Liver (tissue), 8 donors: ENCODE measurements at regions not wholly inside any gene's neighbourhood (a gene's known extent, or its start where the extent isn't known, plus 50 kb on each side); places are given as distances from the start of the nearest gene placed in this dataset.
"Not testable (repeated sequence)": the region's sequence is repeated elsewhere in the genome, so short reads cannot be mapped to it uniquely, and the experiment has no call there.

Experiments used
- DNase-seq: peaks from one replicate; pipeline ENCODE4 v3.0.0-alpha.2; 2017; ENCODE audit warnings: low spot score
- H3K27ac ChIP-seq, 2 donors: one replicate each; pipeline ENCODE4 v1.7.0; 2013; ENCODE audit warnings: inconsistent platforms in 2 of 2, low read length in 2 of 2, control low read depth in 1 of 2, low read depth in 1 of 2, mild to moderate bottlenecking in 1 of 2
- H3K27me3 ChIP-seq, 4 donors: one replicate each; pipeline versions ENCODE4 v1.6.1 to v1.7.0; 2013; ENCODE audit warnings: low read length in 3 of 4, inconsistent platforms in 1 of 4, mild to moderate bottlenecking in 1 of 4, moderate library complexity in 1 of 4; ENCODE audit not compliant: control insufficient read depth in 4 of 4, insufficient read depth in 4 of 4
- H3K36me3 ChIP-seq, 4 donors: one replicate each; pipeline versions ENCODE4 v1.6.1 to v1.7.0; 2013; ENCODE audit warnings: low read length in 3 of 4, mild to moderate bottlenecking in 3 of 4, low read depth in 1 of 4, moderate library complexity in 1 of 4; ENCODE audit not compliant: control insufficient read depth in 4 of 4, insufficient read depth in 3 of 4
- H3K4me1 ChIP-seq, 4 donors: one replicate each; pipeline versions ENCODE4 v1.6.1 to v1.7.0; 2013; ENCODE audit warnings: low read length in 3 of 4, mild to moderate bottlenecking in 3 of 4, moderate library complexity in 1 of 4; ENCODE audit not compliant: control insufficient read depth in 4 of 4, insufficient read depth in 4 of 4
- H3K4me3 ChIP-seq, 3 donors: one replicate each; pipeline versions ENCODE4 v1.6.1 to v1.7.0; 2013; ENCODE audit warnings: low read length in 3 of 3, control low read depth in 1 of 3, low read depth in 1 of 3, mild to moderate bottlenecking in 1 of 3
- H3K9ac ChIP-seq, 2 donors: one replicate each; pipeline ENCODE4 v1.7.0; 2013; ENCODE audit warnings: low read length in 2 of 2, mild to moderate bottlenecking in 2 of 2, moderate library complexity in 2 of 2, control low read depth in 1 of 2, low read depth in 1 of 2
- H3K9me3 ChIP-seq, 4 donors: one replicate each; pipeline versions ENCODE4 v1.6.1 to v1.7.0; 2013; ENCODE audit warnings: low read length in 3 of 4; ENCODE audit not compliant: control insufficient read depth in 4 of 4
- EGR1 ChIP-seq, 2 donors: IDR thresholded peaks; 2 replicates each; pipeline ENCODE4 v1.6.1; 2016 to 2018; ENCODE audit warnings: antibody characterized with exemption in 2 of 2, low read depth in 2 of 2
- FOXA1 ChIP-seq: IDR thresholded peaks from 2 replicates; pipeline ENCODE4 v1.6.1; 2016; ENCODE audit warnings: antibody characterized with exemption
- FOXA2 ChIP-seq: IDR thresholded peaks from 2 replicates; pipeline ENCODE4 v1.6.1; 2016; ENCODE audit warnings: antibody characterized with exemption
- GABPA ChIP-seq, 2 donors: IDR thresholded peaks in 1 of 2; conservative IDR thresholded peaks in 1 of 2; 2 replicates each; pipeline ENCODE4 v1.6.1; 2016; ENCODE audit warnings: antibody characterized with exemption in 2 of 2, mild to moderate bottlenecking in 1 of 2, moderate library complexity in 1 of 2
- HNF4A ChIP-seq, 2 donors: conservative IDR thresholded peaks; 2 replicates each; pipeline ENCODE4 v1.6.1; 2016; ENCODE audit warnings: antibody characterized with exemption in 2 of 2, mild to moderate bottlenecking in 2 of 2
- JUND ChIP-seq, 2 donors: IDR thresholded peaks; 2 replicates each; pipeline ENCODE4 v1.6.1; 2016; ENCODE audit warnings: antibody characterized with exemption in 2 of 2
- NR2F2 ChIP-seq: IDR thresholded peaks from 2 replicates; pipeline ENCODE4 v1.6.1; 2016; ENCODE audit warnings: antibody characterized with exemption
- RAD21 ChIP-seq, 2 donors: IDR thresholded peaks; 2 replicates each; pipeline ENCODE4 v1.6.1; 2016; ENCODE audit warnings: antibody characterized with exemption in 2 of 2, mild to moderate bottlenecking in 2 of 2
- RXRA ChIP-seq, 2 donors: IDR thresholded peaks; 2 replicates each; pipeline ENCODE4 v1.6.1; 2017 to 2018; ENCODE audit warnings: antibody characterized with exemption in 2 of 2, mild to moderate bottlenecking in 1 of 2
- SP1 ChIP-seq: IDR thresholded peaks from 2 replicates; pipeline ENCODE4 v1.6.1; 2018; ENCODE audit warnings: antibody characterized with exemption, mild to moderate bottlenecking
- TAF1 ChIP-seq: conservative IDR thresholded peaks from 2 replicates; pipeline ENCODE4 v1.6.1; 2016; ENCODE audit warnings: antibody characterized with exemption, mild to moderate bottlenecking
- YY1 ChIP-seq: IDR thresholded peaks from 2 replicates; pipeline ENCODE4 v1.6.1; 2016; ENCODE audit warnings: antibody characterized with exemption, mild to moderate bottlenecking
- WGBS: extraction: QIAGEN DNeasy Blood & Tissue Kit; methylation state at CpG from one replicate; pipeline ENCODE4 v1.1.7; 2013; 5-methylcytosine and 5-hydroxymethylcytosine counted together
- TF ChIP-seq, protein P1 (sequence below): IDR thresholded peaks from 2 replicates; pipeline ENCODE4 v1.6.1; 2016; ENCODE audit warnings: antibody characterized with exemption, mild to moderate bottlenecking
- TF ChIP-seq, protein P2 (sequence below): fragments of 150-350 bp; IDR thresholded peaks from 2 replicates; pipeline ENCODE4 v1.5.1; 2017; ENCODE audit warnings: improper control_type of control experiment, low read depth, low read length; ENCODE audit not compliant: missing input control
- TF ChIP-seq, protein P3 (sequence below): IDR thresholded peaks from 2 replicates; pipeline ENCODE4 v1.6.1; 2016; ENCODE audit warnings: antibody characterized with exemption
- TF ChIP-seq, protein P4 (sequence below): IDR thresholded peaks from 2 replicates; pipeline ENCODE4 v1.6.1; 2016; ENCODE audit warnings: antibody characterized with exemption
- donor health status: healthy.
- donor health status: healthy.
- donor health status: healthy.
- donor health status: healthy.
- donor health status: healthy.

DNA sequence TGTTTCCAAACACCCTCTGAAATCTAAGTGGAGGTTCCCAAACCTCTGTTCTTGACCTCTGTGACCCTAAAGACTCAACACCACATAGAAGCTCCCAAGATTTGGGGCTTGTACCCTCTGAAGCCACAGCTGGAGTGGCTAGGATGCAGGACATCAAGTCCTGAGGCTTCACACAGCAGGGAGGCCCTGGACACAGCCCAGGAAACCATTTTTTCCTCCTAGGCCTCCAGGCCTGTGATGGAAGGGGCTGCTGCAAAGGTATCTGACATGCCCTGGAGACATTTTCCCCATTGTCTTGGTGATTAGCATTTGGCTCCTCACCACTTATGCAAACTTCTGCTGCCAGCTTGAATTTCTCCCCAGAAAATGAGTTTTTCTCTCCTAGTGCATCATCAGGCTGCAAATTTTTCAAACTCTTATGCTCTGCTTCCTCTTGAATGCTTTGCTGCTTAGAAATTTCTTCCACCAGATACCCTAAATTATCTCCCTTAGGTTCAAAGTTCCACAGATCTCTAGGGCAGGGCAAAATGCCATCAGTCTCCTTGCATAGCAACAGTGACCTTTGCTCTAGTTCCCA is 200.5 kb upstream of the ARL4C start:
- not testable (repeated sequence) for H3K4me1 ChIP-seq, H3K36me3 ChIP-seq, H3K9me3 ChIP-seq, H3K27ac ChIP-seq, H3K27me3 ChIP-seq, H3K4me3 ChIP-seq, H3K9ac ChIP-seq, DNase-seq
- TF ChIP-seq RXRA (IDR thresholded peaks at IDR 0.05) (peak; percentile 25 to 27), HNF4A (conservative IDR thresholded peaks at IDR 0.05) (peak; percentile 31 to 32)

DNA sequence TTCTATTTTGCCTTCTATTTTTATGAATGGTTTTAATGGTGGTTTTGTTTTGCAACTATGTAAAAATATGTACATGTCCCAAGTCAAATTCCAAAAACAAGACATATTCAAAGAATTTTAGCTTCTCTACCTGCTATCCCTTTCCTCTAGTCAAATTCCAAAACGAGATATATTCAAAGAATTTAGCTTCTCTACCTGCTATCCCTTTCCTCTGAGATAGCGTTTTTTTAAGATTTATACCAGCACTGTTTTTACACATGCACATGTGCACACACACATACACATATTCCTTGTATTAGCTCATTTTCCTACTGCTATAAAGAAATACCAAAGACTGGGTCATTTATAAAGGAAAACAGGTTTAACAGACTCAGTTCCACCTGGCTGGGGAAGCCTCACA is 199.1 kb upstream of the ARL4C start:
- Histone ChIP-seq H3K4me1 (peaks cover 5 to 16% (median 10%) of the 10 kb centered on the region in 4 donors), H3K4me3 (no peak overlapping the region), H3K27me3 (no peaks in the 10 kb centered on the region), H3K9ac (no peak overlapping the region), H3K27ac (no peak overlapping the region), H3K36me3 (no peaks in the 10 kb centered on the region), H3K9me3 (peaks cover 0 to 5% (median 0%) of the 10 kb centered on the region in 4 donors)
- WGBS: 88% methylated on average over 2 of the region's 2 CpGs
- DNase-seq: no peak
- TF ChIP-seq JUND (IDR thresholded peaks at IDR 0.05) (no peak), FOXA2 (no peak), EGR1 (IDR thresholded peaks at IDR 0.05; ENCODE audit: low read depth in 2 of 2) (no peak), GABPA (IDR thresholded peaks at IDR 0.05 in 1 of 2, conservative IDR thresholded peaks at IDR 0.05 in 1 of 2) (no peak), YY1 (no peak), TAF1 (no peak), RAD21 (IDR thresholded peaks at IDR 0.05) (no peak), FOXA1 (no peak), NR2F2 (no peak), SP1 (no peak)
- TF ChIP-seq, protein P1, sequence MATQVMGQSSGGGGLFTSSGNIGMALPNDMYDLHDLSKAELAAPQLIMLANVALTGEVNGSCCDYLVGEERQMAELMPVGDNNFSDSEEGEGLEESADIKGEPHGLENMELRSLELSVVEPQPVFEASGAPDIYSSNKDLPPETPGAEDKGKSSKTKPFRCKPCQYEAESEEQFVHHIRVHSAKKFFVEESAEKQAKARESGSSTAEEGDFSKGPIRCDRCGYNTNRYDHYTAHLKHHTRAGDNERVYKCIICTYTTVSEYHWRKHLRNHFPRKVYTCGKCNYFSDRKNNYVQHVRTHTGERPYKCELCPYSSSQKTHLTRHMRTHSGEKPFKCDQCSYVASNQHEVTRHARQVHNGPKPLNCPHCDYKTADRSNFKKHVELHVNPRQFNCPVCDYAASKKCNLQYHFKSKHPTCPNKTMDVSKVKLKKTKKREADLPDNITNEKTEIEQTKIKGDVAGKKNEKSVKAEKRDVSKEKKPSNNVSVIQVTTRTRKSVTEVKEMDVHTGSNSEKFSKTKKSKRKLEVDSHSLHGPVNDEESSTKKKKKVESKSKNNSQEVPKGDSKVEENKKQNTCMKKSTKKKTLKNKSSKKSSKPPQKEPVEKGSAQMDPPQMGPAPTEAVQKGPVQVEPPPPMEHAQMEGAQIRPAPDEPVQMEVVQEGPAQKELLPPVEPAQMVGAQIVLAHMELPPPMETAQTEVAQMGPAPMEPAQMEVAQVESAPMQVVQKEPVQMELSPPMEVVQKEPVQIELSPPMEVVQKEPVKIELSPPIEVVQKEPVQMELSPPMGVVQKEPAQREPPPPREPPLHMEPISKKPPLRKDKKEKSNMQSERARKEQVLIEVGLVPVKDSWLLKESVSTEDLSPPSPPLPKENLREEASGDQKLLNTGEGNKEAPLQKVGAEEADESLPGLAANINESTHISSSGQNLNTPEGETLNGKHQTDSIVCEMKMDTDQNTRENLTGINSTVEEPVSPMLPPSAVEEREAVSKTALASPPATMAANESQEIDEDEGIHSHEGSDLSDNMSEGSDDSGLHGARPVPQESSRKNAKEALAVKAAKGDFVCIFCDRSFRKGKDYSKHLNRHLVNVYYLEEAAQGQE: no peak
- TF ChIP-seq, protein P2, sequence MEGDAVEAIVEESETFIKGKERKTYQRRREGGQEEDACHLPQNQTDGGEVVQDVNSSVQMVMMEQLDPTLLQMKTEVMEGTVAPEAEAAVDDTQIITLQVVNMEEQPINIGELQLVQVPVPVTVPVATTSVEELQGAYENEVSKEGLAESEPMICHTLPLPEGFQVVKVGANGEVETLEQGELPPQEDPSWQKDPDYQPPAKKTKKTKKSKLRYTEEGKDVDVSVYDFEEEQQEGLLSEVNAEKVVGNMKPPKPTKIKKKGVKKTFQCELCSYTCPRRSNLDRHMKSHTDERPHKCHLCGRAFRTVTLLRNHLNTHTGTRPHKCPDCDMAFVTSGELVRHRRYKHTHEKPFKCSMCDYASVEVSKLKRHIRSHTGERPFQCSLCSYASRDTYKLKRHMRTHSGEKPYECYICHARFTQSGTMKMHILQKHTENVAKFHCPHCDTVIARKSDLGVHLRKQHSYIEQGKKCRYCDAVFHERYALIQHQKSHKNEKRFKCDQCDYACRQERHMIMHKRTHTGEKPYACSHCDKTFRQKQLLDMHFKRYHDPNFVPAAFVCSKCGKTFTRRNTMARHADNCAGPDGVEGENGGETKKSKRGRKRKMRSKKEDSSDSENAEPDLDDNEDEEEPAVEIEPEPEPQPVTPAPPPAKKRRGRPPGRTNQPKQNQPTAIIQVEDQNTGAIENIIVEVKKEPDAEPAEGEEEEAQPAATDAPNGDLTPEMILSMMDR: no peak
- TF ChIP-seq, protein P3, sequence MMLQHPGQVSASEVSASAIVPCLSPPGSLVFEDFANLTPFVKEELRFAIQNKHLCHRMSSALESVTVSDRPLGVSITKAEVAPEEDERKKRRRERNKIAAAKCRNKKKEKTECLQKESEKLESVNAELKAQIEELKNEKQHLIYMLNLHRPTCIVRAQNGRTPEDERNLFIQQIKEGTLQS: no peak
- TF ChIP-seq, protein P4, sequence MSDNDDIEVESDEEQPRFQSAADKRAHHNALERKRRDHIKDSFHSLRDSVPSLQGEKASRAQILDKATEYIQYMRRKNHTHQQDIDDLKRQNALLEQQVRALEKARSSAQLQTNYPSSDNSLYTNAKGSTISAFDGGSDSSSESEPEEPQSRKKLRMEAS: no peak
